ENCODE measurements at regions not wholly inside any gene's neighbourhood (a gene's known extent, or its start where the extent isn't known, plus 50 kb on each side); places are given as distances from the start of the nearest gene placed in this dataset.

DNA sequence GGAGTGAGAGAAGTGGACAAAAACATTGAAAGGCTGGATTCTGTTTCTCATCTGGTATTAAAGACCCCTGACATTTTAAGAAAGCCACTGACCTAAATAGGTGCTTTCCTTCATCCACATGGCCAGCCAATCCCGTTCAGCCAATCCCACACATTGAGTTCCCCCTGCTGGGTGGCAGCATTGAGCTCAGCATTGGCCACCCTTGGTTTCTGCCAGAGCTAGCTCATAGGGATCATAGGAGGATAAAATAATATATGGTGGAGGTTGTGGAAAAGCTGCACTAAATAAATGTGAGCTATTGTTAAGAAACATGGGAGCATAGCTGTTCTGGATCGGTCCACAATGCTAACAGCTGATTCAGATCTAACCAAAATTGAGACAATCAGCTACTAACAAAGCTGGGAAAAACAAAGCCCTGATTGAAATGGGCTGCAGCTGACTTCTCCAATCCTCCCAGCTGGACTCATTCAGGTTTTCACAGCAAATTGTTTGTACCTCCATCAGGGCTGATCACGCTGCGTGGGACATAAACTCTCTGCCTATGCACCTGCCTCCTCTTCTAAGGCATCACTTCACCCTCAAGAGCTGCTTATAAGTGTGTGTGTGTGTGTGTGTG is 256.5 kb downstream of the EMP1 start:
- no peak for DNase-seq (ENCODE audit: low spot score)
- ATAC-seq = no peak

DNA sequence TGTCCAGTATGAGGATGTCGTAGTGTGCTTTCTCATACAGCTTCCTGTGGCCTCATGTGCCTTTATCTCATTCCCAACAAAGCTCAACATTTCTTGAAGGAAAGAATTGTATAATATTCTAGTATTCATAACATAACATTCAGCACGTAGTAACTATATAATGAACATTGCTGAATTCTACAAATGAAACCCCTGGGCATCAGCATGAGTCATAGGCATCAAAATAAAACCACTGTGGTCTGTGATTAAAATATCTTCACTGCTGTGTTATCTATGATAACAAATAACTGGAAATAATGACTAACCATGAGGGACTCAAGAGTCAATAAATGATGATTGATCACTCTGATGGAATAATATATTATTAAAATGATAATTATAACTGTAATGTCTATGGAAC is 255.2 kb downstream of the EMP1 start:
- ATAC-seq = no peak
- DNase-seq (ENCODE audit: low spot score) = no peak

DNA sequence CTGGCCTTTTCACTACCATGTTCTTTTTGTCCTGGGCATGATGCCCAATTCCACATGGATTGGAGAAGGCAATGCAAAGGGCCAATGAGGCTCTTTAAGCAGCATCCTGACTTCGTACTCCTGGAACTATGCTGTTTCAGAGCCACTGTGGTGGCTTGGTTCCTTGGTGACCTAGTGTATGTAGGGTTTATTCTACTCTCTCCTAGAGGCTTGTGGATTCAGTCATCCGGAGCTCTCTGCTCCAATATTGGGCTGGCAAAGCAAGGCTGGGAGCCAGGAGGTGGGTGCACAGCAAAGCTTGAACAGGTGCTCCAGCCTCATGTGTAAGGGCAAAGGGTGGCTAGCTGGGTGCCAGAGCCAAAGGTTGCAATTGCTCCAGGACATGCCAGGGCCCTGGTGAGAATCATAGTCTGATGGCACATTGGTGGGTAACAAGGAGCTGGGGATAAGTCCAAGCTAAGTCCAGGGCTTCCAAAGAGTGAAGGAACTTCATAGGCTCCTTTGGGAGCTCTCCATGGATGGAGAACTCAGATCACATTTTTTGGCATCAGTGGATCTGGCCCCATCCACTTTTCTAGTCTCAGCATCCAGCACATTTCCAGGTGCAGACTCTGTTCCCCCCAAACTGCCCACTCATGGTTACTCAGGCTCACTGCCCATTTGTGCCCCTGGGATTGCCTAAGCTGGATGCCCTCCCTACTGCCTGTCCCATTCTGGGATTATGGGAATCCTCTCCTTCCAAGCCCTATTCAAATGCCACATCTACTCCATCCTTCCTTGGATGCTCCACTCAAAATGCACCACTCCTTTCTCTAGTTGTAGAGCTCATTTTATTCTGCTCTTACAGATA is 253.9 kb downstream of the EMP1 start:
- peak; percentile 95 for ATAC-seq
- DNase-seq (ENCODE audit: low spot score) = peak; percentile 77

DNA sequence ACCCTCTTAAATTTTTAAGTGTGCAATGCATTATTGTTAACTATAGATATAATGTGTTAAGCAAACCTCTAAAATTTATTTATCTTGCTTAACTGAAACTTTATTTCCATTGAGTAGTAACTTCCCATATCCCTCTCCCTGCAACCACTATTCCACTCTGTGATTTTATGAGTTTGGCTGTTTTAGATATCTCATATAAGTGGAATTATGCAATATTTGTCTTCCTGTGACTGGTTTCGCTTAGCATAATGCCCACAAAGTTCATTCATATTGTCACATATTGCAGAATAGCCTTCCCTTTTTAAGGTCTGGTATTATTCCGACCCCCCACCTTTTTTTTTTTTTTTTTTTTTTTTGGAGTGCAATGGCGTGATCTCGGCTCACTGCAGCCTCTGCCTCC is 247.6 kb downstream of the EMP1 start:
- peak; percentile 32 for ATAC-seq

DNA sequence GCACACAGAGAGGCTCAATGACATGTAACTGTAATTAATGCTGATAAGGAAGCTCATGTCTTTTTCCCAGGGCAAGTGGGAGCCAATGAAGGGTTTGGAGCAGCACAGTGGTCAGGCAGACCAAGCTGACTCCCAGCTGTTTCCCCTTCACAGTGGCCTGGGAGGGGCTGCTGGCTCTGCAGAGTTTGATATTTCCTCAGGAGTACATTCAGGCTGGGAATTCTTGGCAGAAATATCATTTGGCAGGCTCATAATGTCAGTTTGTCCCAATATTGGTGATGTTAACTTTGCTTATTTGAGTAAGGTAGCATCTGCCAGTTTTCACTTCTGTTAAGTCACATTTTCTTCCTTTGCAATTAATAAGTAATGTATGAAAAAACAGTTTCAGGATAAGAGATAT is 247.0 kb downstream of the EMP1 start:
- DNase-seq (ENCODE audit: low spot score) = peak; percentile 72
- peak; percentile 75 for ATAC-seq

More for the DNA sequence above, 247.6 kb downstream of the EMP1 start:
- DNase-seq (ENCODE audit: low spot score) = no peak

DNA sequence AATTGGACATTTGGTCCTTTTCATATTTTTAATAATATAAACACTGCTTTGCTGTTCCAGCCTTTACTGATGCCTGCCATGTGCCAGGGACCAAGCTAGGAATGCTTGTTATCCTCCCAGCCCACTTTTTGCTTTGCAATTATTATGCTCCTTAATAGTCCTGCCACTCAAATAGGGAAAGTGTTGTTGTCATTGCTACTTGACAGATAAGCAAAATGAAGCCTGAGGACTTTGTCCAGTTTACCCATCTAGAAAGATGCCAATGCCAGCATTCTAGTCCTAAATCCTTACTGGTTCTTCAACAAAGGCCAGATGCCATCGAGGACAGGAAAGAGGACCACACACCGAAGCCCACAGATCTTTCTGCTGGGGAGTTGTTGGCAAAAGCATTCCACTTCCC is 246.5 kb downstream of the EMP1 start:
- DNase-seq (ENCODE audit: low spot score) (no peak), ATAC-seq (peak; percentile 66)

DNA sequence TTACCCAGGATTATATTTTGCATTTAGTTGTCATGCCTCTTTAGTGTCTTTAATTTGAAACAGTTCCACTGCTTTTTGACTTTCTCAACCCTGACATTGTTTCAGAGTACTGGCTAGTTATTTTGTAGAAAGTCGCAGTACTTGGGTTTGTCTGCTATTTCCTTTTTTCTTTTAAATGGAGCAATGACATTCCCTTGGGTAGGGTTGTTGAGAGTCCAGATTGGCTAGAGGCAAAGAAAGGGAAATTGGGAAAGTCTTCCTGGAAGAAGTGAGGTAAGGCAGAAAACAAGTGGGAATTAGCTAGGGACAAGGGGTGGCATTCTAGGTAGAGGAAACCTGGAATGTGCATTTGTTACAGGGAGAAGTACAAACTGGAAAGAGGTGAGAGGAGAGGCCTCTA is 245.9 kb downstream of the EMP1 start:
- ATAC-seq (no peak), DNase-seq (ENCODE audit: low spot score) (no peak)

DNA sequence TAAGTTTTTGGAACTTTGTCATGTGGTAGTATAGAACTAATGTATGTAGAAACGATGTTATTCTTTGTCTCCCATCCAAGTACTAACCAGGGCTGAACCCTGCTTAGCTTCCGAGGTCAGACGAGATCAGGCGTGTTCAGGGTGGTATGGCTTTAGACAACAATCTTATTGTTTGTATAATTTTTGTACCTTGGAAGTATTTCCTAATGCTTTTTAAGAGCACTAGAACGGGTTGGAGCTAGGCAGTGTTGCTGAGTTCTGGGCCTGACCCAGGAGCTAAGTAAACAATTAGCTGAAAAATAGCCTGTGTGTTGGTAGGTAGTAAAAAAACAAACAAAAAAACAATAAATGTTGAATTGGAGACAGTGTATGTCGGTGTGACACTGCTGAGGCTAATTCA is 244.3 kb downstream of the EMP1 start:
- peak; percentile 68 for ATAC-seq
- peak; percentile 67 for DNase-seq (ENCODE audit: low spot score)

DNA sequence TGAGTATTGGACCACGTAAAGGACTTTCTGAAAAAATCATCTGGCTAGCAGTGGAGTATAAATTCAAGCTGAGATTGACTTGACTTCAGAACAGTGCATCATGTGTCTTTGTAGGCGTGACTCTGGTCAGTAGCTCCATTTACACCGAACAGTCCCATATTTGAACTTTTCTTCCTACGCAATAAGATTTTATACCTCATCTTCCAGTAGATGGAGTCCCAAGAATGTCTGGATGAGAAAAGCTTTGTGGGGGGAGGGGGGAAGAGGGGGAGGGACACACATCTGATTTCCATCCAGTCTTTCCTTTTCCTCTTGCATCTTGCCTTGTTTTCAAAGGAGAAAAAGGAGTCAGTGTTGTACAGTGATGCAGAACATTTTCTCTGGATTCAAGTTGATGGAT is 241.0 kb downstream of the EMP1 start:
- DNase-seq (ENCODE audit: low spot score) (no peak), ATAC-seq (no peak)

DNA sequence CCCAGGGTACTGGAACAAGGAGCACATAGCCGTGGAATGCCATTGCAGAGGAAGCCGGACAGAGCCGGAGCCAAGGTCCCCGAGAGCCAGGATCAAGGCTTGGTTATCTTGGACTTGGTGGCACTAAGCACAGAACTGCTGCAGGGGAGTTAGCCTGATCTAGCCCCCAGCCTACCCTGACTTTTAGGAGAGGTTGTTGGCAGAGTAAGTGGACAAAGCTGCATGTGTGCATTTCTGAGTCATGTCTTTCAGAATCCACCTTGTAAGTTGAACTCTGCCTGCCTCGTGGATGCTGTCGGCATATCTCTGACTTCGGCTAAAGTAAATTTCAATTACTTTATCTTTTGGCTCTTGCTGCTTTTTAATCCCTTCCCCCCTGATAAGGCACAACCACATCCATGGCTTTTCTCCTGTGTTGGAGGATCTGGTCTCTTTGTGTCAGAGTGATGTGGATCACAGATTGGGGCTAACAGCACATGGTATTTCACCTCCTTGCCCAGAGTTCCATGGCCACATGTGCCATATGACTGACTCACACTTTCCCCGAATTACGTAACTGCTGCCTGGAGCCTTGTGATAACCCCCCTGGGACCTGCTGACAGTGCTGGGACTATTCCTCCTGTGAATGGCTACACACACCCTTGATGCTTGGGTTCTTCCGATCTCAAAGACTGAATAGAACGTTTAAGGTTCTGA is 240.3 kb downstream of the EMP1 start:
- ATAC-seq (peak; percentile 11), DNase-seq (ENCODE audit: low spot score) (no peak)

DNA sequence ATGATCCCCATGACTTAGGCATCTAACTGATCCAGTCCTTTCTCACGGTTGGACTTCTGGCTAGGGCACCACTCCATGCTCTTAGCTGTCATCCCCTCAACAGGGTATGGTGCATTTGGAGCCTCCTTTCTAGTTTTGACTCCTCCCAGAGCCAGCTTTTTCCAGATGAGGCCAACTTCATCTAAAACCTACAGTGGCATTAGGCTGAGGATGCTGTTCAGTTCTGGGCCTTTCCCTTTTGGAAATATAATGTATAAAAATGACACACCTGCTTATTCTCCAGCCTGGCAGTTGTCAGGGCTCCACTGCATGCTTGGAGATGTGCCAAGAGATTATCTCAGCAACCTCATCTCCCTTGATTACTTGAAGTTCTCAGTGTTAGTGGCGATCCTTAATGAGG is 239.7 kb downstream of the EMP1 start:
- DNase-seq (ENCODE audit: low spot score) = no peak
- ATAC-seq = no peak

DNA sequence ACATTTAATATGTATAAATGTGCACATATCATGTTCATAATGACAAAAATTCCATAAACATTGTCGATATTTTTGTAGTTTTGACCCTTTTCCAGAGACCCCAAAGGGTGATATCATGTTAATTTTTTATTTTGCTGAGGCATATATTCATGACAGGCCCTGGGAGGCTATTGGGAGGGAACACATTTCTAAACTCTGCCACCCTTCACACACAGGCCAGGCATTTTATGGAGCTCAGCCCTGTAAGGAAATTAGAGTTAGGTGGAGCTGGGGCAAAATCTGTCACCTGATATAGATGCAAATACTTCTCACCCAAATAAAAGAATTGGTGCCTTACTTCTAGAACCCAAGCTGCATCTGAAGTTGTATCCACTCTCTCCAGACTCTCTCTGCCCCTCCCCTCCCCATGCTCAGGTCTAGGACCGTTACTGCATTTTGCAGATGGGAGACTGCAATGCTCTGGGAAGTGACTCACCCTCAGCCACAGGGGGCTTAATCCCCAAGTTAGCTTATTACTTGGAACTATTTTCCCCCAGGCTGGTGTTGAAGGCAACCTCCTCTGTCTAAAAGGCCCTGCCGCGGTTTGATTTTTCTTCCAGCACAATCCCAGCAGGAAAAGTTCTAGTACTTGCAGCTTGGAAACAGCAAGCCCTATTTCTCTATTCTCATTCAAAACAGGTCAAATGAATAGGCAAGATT is 238.9 kb downstream of the EMP1 start:
- ATAC-seq (no peak), DNase-seq (ENCODE audit: low spot score) (no peak)

DNA sequence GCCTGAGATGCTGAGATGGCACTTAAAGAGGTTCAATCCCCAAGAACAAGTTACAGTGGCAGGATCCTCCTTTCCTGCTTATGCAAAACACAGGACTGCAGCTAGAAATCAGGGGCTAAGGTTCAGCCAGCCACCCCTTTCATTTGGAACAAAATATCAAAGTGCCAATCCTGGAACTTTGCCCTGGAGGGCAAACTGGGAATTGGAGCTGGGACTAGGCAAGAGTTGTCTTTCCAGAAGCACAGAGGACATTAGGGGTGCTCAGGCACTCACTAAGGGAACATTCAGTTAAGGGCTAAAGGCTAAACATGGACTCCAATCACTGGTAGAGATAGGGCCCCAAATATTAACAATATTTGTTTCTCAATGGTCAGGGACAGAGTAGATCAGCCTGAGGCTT is 237.2 kb downstream of the EMP1 start:
- ATAC-seq (peak; percentile 75), DNase-seq (ENCODE audit: low spot score) (peak; percentile 74)

DNA sequence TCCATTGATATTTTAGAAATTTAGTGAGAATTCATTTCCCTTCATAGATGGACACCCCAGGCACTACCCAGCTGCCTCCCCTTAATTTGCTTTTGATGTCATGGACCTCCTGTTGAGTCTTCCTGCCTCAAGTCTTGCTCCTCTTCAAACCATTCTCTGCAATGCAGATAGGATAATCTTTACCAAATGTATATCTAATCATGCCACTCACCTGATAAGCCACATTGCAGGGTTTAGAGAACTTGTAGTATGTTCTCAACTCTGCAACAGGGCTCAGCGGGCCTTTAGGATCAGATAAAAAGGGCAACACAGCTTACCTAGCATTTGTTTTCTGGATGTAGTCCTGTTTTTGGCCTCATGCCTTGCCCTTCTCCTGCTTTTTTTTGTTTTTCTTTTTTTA is 234.5 kb downstream of the EMP1 start:
- DNase-seq (ENCODE audit: low spot score) = no peak
- no peak for ATAC-seq

DNA sequence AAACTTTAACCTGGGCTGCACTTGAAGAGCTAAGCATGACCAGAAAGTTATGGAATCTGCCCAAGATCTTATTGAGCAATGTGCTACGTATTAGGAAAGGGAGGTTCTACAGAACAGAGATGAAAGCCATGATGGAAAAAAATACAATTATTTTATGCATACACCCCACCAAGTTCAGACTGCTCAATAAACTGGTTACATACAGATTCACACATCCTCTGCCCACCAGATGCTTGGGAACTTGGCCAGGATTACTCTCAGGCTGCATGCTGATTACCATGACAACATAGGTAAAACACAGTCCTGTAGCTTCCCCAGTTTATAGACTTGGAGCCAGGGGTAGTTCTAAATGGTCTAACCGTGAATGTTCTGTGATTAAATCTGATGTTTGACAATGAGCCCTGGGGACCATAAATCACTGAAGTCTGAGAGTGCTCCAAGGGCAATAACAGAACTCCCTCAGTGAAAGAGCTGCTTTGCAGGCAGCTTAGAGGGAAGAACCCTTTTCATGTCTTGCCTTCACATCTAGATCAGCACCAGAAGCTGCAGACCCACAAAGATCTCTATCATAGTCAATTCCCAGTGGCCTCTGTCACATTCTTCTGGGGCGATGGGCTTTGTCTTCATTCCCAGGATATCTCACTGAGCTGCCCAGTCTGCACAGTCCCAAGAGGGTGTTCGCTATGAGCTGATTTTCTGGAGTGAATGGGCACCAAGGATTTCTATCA is 232.2 kb downstream of the EMP1 start:
- peak; percentile 87 for ATAC-seq
- no peak for DNase-seq (ENCODE audit: low spot score)

DNA sequence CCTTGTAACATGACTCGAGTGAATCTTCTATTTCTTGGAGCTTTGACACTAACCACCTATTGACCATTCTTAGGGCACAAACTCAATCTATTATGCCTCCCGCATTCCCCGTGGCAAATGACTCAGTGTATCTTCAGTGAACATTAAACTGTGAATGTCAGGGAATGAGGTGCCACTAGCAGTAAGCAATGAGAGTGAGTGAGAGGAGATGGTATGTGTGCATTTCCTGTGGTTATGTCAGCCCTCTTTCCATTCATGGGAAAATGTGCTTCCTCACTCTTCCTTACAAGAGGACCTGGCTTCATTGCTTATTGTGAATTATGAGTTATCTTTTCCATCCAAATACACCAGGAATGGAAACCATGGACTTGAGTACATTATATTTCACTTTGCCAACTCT is 229.2 kb downstream of the EMP1 start:
- ATAC-seq (no peak), DNase-seq (ENCODE audit: low spot score) (no peak)

DNA sequence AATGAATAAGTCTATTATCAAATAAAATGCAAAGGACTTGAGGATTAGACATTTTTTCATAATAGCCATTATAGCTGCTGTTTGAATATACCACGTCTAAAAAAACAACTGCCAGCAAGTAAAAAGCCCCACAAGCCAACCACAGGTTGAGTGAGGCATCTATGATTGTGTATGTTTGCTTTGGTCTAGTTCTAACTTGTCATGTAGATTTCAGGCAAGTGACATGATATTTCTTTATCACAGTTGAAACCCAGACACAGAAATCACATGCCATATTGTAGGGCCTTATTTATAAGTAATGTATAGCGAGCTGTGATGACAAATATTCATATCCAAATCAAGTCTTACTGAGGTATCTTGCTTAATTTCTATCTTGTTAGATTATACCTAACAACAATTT is 225.8 kb downstream of the EMP1 start:
- DNase-seq (ENCODE audit: low spot score) (no peak), ATAC-seq (no peak)

DNA sequence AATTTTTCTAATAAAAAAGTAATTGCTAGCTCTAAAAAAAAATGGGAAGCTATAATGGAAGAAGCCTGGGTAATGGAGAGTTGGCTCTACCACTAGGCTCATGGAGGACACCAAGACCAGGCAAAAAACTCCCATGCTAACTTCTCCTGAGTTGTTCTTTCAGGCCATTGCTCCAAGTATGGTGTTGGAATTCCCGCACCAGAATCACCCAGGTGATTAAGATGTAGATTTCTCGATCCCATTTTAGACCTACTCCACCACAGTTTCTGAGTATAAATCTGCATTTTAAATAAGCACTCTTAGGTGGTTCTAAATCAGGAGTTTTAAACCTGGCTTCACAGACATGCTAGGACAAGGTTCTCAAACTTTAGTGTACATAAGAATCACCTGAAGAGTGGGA is 221.0 kb downstream of the EMP1 start:
- ATAC-seq (no peak), DNase-seq (ENCODE audit: low spot score) (no peak)

DNA sequence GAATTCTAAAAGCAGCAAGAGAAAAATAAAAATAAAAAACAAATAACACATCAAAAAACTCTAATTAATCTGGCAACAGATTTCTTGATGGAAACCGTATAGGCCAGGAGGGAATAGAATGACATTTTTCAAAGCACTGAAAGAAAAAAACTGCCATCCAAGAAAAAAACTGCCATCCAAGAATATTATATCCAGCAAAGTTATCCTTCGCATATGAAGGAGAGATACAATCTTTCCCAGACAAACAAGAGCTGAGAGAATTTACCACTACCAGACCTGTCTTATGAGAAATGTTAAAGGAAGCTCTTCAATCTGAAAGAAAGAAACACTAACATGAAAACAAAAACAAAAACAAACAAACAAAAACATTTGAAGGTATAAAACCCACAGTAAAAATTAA is 214.8 kb downstream of the EMP1 start:
- no peak for ATAC-seq
- DNase-seq (ENCODE audit: low spot score) = no peak

DNA sequence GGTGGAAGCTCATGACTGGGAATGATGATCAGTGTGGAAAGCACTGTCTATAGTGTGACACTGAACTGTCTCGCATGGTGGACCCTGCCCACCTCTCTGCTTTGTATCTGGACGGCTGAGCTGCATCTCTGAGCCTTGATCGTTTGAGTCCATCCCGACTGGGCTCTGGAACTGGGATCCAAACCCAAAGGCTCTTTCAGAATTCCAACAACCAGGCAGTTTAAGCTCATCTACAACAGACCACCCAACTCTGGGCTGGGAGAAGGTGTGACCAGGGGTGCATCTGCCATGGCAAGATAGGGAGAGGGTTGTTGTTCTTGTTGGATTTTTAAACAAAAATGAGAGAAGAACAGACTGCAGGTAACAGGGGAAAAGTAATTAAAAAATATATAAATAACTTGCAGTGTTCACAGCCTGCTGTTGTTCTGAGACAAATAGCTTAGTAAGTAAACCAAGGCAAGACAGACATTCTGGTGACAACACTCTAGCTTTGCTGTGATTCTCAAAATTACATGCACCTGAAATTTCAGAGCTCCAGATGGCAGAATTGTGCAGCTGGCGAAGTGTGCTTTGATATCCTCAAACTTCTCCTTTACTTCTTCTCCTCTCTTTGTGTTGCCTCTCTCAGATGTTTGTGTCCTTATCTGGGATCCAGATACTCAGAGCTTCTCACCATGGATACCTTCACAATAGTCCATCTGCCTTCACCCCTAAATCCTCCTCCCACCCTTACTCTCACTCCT is 209.6 kb downstream of the EMP1 start:
- DNase-seq (ENCODE audit: low spot score) (no peak), ATAC-seq (peak; percentile 77)

All from left lobe of liver (tissue), 2 donors.